Naive thymus-derived CD4-positive, alpha-beta T cell (primary cell): ENCODE measurements at regions not wholly inside any gene's neighbourhood (a gene's known extent, or its start where the extent isn't known, plus 50 kb on each side); places are given as distances from the start of the nearest gene placed in this dataset.
"Not testable (repeated sequence)": the region's sequence is repeated elsewhere in the genome, so short reads cannot be mapped to it uniquely, and the experiment has no call there.

Experiments used
- ATAC-seq: fragments of 150-1000 bp; cut with Tn5 transposase; 2 replicates; pipeline ENCODE4 v1.10.0; 2021; ENCODE audit warnings: mild to moderate bottlenecking, moderate library complexity
- CTCF ChIA-PET: fragments of 350-600 bp; sonication (Branson Sonifier 250); formaldehyde crosslinking; loops from one replicate; lab custom pipeline; 2021; ENCODE audit warnings: antibody characterized with exemption; lab: Charles Lee
- POLR2A ChIA-PET: fragments of 350-600 bp; sonication (Branson Sonifier 250); formaldehyde crosslinking; loops from one replicate; lab custom pipeline; 2021; ENCODE audit warnings: antibody characterized with exemption, inconsistent platforms; lab: Charles Lee
- DNase-seq, 9 donors: peaks; one replicate each; pipeline versions ENCODE4 v3.0.0 to v3.0.0-alpha.2; 2020 to 2022; ENCODE audit warnings: mixed read lengths in 1 of 9
- H3K27ac ChIP-seq: one replicate; pipeline ENCODE4 v1.7.0; 2013; ENCODE audit warnings: mild to moderate bottlenecking, low read depth, low read length, moderate library complexity
- H3K27me3 ChIP-seq, 2 donors: one replicate each; pipeline ENCODE4 v1.7.0; 2013; ENCODE audit warnings: low read length in 2 of 2, mild to moderate bottlenecking in 2 of 2, moderate library complexity in 2 of 2; ENCODE audit not compliant: control insufficient read depth in 2 of 2, insufficient read depth in 2 of 2
- H3K36me3 ChIP-seq, 3 experiments: 1 replicate in 2 of 3; 2 replicates in 1 of 3; pipeline ENCODE4 v1.7.0; 2013; ENCODE audit warnings: low read length in 3 of 3, mild to moderate bottlenecking in 3 of 3, moderate library complexity in 1 of 3; ENCODE audit not compliant: insufficient read depth in 3 of 3, control insufficient read depth in 2 of 3
- H3K4me1 ChIP-seq, 2 donors: one replicate each; pipeline ENCODE4 v1.7.0; 2013; ENCODE audit warnings: low read length in 2 of 2, mild to moderate bottlenecking in 2 of 2, moderate library complexity in 1 of 2; ENCODE audit not compliant: control insufficient read depth in 2 of 2, insufficient read depth in 2 of 2
- H3K4me3 ChIP-seq: 2 replicates; pipeline ENCODE4 v1.7.0; 2013; ENCODE audit warnings: mild to moderate bottlenecking, low read length
- H3K9me3 ChIP-seq, 3 experiments: 1 replicate in 2 of 3; 2 replicates in 1 of 3; pipeline ENCODE4 v1.7.0; 2013; ENCODE audit warnings: low read length in 3 of 3; ENCODE audit not compliant: control insufficient read depth in 2 of 3
- H3K27ac Mint-ChIP-seq, 9 donors: one replicate each; pipeline ENCODE4 v1.8.0; 2020 to 2022; ENCODE audit warnings: mixed read lengths in 9 of 9, mild to moderate bottlenecking in 8 of 9, moderate library complexity in 5 of 9, inconsistent platforms in 2 of 9
- H3K27me3 Mint-ChIP-seq, 5 donors: one replicate each; pipeline ENCODE4 v1.8.0; 2021 to 2022; ENCODE audit warnings: mixed read lengths in 5 of 5, mild to moderate bottlenecking in 1 of 5
- H3K36me3 Mint-ChIP-seq, 5 donors: one replicate each; pipeline ENCODE4 v1.8.0; 2020 to 2022; ENCODE audit warnings: mixed read lengths in 5 of 5, mild to moderate bottlenecking in 3 of 5, inconsistent platforms in 1 of 5
- H3K4me1 Mint-ChIP-seq, 7 donors: one replicate each; pipeline ENCODE4 v1.8.0; 2020 to 2022; ENCODE audit warnings: mixed read lengths in 7 of 7, mild to moderate bottlenecking in 3 of 7, inconsistent platforms in 1 of 7
- H3K4me3 Mint-ChIP-seq, 10 donors: one replicate each; pipeline ENCODE4 v1.8.0; 2020 to 2022; ENCODE audit warnings: mild to moderate bottlenecking in 10 of 10, mixed read lengths in 10 of 10, moderate library complexity in 6 of 10, inconsistent platforms in 2 of 10
- H3K9me3 Mint-ChIP-seq, 11 donors: one replicate each; pipeline ENCODE4 v1.8.0; 2020 to 2022; ENCODE audit warnings: mixed read lengths in 11 of 11, mild to moderate bottlenecking in 4 of 11, inconsistent platforms in 1 of 11, moderate library complexity in 1 of 11
- intact Hi-C, 2 donors: fragments of 100-400 bp; cut with micrococcal nuclease; formaldehyde crosslinking; loops; one replicate each; pipeline ENCODE4 v1.15.1; 2023

GRCh38 chr6:141394125-141394536 is 738.6 kb upstream of the GJE1 start:
- no peak overlapping the region for H3K4me3 ChIP-seq
- H3K36me3 ChIP-seq = no peaks in the 10 kb centered on the region
- no peaks in the 10 kb centered on the region for H3K4me1 ChIP-seq
- CTCF ChIA-PET = no interaction called here
- no peaks in the 10 kb centered on the region for H3K4me1 Mint-ChIP-seq
- no peak overlapping the region for H3K4me3 Mint-ChIP-seq
- H3K9me3 Mint-ChIP-seq = no peaks in the 10 kb centered on the region
- peaks cover 0 to 3% (median 0%) of the 10 kb centered on the region in 5 donors for H3K36me3 Mint-ChIP-seq
- DNase-seq = no peak
- intact Hi-C loops = no loop called here
- peaks cover 0 to under 1% (median 0%) of the 10 kb centered on the region in 5 donors for H3K27me3 Mint-ChIP-seq
- no peak overlapping the region for H3K27ac Mint-ChIP-seq
- H3K9me3 ChIP-seq = no peaks in the 10 kb centered on the region
- POLR2A ChIA-PET = no interaction called here
- no peaks in the 10 kb centered on the region for H3K27me3 ChIP-seq
- ATAC-seq = no peak
- H3K27ac ChIP-seq = no peak overlapping the region

DNA sequence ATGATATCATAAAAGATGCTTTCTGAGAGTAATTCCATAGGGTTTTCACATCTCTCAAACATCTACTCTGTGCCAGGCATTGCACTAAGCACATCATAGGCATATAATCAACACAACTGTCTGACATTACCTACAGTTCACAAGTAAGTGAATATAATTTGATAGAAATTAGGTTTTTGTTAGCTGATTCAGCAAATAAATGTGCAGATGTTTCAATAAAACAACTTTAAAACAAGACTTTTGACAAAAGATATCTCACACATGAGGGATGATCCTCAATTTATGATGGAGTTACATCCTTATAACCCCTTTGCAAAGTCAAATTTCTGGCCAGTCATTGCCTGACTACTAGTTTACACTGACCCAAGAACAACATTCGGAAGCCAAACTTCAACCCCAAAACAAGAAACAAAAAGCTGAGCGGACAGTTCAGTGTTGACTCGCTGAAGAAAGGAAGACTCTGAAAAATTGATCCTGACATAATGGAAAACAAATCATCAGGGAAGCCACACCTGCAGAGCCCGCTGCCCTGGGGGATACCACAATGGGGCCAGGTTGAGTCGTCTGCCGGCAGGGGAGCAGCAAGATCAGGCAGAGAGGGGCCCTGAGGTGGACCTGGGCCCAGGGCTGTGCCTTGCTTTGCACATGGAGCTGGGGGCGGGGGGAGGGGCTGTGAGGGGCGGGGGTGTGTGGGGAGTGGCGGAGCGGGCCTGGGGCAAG is 739.2 kb upstream of the GJE1 start:
- intact Hi-C loops = no loop called here

DNA sequence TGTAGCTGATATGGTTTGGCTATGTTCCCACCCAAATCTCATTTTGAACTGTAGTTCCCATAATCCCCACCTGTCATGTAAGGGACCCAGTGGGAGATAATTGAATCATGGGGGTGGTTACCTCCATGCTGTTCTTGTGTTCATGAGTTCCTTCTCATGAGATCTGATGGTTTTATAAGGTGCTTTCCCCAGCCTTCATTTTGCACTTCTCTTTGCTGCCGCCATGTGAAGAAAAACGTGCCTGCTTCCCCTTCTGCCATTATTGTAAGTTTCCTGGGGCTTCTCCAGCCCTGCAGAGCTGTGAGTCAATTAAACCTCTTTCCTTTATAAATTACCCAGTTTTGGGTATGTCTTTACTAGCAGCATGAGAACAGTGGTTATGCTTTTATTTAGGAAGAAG is 741.6 kb upstream of the GJE1 start:
- ATAC-seq, H3K27me3 ChIP-seq, intact Hi-C loops, H3K27ac Mint-ChIP-seq, H3K36me3 Mint-ChIP-seq, DNase-seq, H3K4me1 ChIP-seq, H3K4me3 Mint-ChIP-seq, H3K27me3 Mint-ChIP-seq, H3K9me3 Mint-ChIP-seq, H3K9me3 ChIP-seq, H3K27ac ChIP-seq, H3K36me3 ChIP-seq, POLR2A ChIA-PET, CTCF ChIA-PET, H3K4me3 ChIP-seq, H3K4me1 Mint-ChIP-seq: not testable (repeated sequence)

More for the DNA sequence above, 739.2 kb upstream of the GJE1 start:
- Histone ChIP-seq H3K27me3 (no peaks in the 10 kb centered on the region), H3K36me3 (no peaks in the 10 kb centered on the region), H3K9me3 (no peaks in the 10 kb centered on the region), H3K4me3 (no peak overlapping the region), H3K4me1 (no peaks in the 10 kb centered on the region), H3K27ac (no peak overlapping the region)
- CTCF ChIA-PET = no interaction called here
- ATAC-seq = no peak
- no peaks in the 10 kb centered on the region for H3K27me3 Mint-ChIP-seq
- H3K36me3 Mint-ChIP-seq = peaks cover 0 to 3% (median 0%) of the 10 kb centered on the region in 5 donors
- H3K4me3 Mint-ChIP-seq = no peak overlapping the region
- no peaks in the 10 kb centered on the region for H3K9me3 Mint-ChIP-seq
- H3K4me1 Mint-ChIP-seq = no peaks in the 10 kb centered on the region
- no peak overlapping the region for H3K27ac Mint-ChIP-seq
- DNase-seq = no peak
- POLR2A ChIA-PET = no interaction called here

DNA sequence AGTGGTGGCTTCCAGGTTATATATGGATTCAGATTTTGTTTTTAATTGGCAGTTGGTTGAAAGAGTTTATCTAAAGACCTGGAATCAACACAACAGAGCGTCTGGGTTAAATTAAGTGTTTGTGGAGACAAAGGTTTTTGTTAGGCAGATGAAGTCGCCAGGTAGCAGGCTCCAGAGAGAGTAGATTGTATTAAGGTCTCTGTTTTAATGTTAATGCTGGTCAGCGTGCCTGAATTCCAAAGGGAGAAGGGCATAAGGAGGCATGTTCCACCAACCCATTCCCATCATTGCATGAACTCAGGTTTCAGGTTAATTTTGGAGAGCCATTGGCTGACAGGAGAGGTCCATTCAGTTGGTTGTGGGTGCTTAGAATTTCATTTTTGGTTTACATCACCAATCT is 744.1 kb upstream of the GJE1 start:
- Histone ChIP-seq H3K27ac (no peak overlapping the region), H3K4me3 (no peak overlapping the region), H3K9me3 (no peaks in the 10 kb centered on the region), H3K4me1 (no peaks in the 10 kb centered on the region), H3K27me3 (no peaks in the 10 kb centered on the region), H3K36me3 (no peaks in the 10 kb centered on the region)
- no peaks in the 10 kb centered on the region for H3K9me3 Mint-ChIP-seq
- no peaks in the 10 kb centered on the region for H3K27me3 Mint-ChIP-seq
- ChIA-PET CTCF (no interaction called here), POLR2A (no interaction called here)
- intact Hi-C loops = no loop called here
- H3K4me1 Mint-ChIP-seq = no peaks in the 10 kb centered on the region
- no peak overlapping the region for H3K27ac Mint-ChIP-seq
- peaks cover 0 to 3% (median 0%) of the 10 kb centered on the region in 5 donors for H3K36me3 Mint-ChIP-seq
- no peak for DNase-seq
- ATAC-seq = no peak
- H3K4me3 Mint-ChIP-seq = no peak overlapping the region

GRCh38 chr6:141370438-141370837 is 762.3 kb upstream of the GJE1 start:
- Mint-ChIP-seq H3K27me3 (peaks cover 0 to 14% (median 4%) of the 10 kb centered on the region in 5 donors), H3K27ac (no peak overlapping the region), H3K36me3 (no peaks in the 10 kb centered on the region), H3K9me3 (peaks cover 0 to 8% (median 0%) of the 10 kb centered on the region in 11 donors), H3K4me1 (no peaks in the 10 kb centered on the region), H3K4me3 (no peak overlapping the region)
- intact Hi-C loops = no loop called here
- Histone ChIP-seq H3K27ac (no peak overlapping the region), H3K9me3 (no peaks in the 10 kb centered on the region), H3K36me3 (no peaks in the 10 kb centered on the region), H3K4me1 (no peaks in the 10 kb centered on the region), H3K27me3 (no peaks in the 10 kb centered on the region), H3K4me3 (no peak overlapping the region)
- ChIA-PET POLR2A (no interaction called here), CTCF (no interaction called here)
- DNase-seq (no peak), ATAC-seq (no peak)

- intact Hi-C loops, H3K4me1 Mint-ChIP-seq, ATAC-seq, CTCF ChIA-PET, DNase-seq, H3K9me3 ChIP-seq, H3K36me3 Mint-ChIP-seq, H3K4me1 ChIP-seq, H3K27ac Mint-ChIP-seq, H3K27ac ChIP-seq, H3K9me3 Mint-ChIP-seq, POLR2A ChIA-PET, H3K4me3 ChIP-seq, H3K27me3 ChIP-seq, H3K36me3 ChIP-seq, H3K4me3 Mint-ChIP-seq: not testable (repeated sequence)
- peaks cover 0 to 16% (median 4%) of the 10 kb centered on the region in 5 donors for H3K27me3 Mint-ChIP-seq
Observed at GRCh38 chr6:141366796-141367195, 765.9 kb upstream of the GJE1 start.

DNA sequence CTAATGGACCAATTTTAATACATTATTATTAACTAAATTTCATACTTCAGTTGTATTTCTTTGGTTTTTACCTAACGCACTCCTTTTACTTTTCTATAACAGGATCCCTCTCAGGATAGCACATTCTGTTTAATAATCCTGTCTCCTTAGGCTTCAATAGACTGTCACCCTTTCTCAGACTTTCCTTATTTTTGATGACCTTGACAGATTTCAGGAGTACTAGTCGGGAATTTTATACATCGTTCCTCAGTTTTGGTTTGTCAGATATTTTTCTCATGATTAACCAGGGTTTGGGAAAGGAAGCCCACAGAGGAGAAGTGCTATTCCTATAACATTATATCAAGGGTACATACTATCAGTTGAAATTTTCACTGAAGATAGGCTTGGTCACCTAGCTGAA is 768.0 kb upstream of the GJE1 start:
- H3K4me1 Mint-ChIP-seq = no peaks in the 10 kb centered on the region
- H3K36me3 Mint-ChIP-seq = no peaks in the 10 kb centered on the region
- Histone ChIP-seq H3K9me3 (no peaks in the 10 kb centered on the region), H3K4me3 (no peak overlapping the region), H3K4me1 (no peaks in the 10 kb centered on the region), H3K36me3 (no peaks in the 10 kb centered on the region), H3K27ac (no peak overlapping the region), H3K27me3 (no peaks in the 10 kb centered on the region)
- peaks cover 0 to 15% (median 3%) of the 10 kb centered on the region in 5 donors for H3K27me3 Mint-ChIP-seq
- no peak overlapping the region for H3K4me3 Mint-ChIP-seq
- ATAC-seq (no peak), DNase-seq (no peak)
- no peak overlapping the region for H3K27ac Mint-ChIP-seq
- peaks cover 0 to 7% (median 0%) of the 10 kb centered on the region in 11 donors for H3K9me3 Mint-ChIP-seq
- POLR2A ChIA-PET = no interaction called here
- CTCF ChIA-PET = no interaction called here
- intact Hi-C loops = no loop called here
